ENCODE measurements at regions not wholly inside any gene's neighbourhood (a gene's known extent, or its start where the extent isn't known, plus 50 kb on each side); places are given as distances from the start of the nearest gene placed in this dataset.

DNA sequence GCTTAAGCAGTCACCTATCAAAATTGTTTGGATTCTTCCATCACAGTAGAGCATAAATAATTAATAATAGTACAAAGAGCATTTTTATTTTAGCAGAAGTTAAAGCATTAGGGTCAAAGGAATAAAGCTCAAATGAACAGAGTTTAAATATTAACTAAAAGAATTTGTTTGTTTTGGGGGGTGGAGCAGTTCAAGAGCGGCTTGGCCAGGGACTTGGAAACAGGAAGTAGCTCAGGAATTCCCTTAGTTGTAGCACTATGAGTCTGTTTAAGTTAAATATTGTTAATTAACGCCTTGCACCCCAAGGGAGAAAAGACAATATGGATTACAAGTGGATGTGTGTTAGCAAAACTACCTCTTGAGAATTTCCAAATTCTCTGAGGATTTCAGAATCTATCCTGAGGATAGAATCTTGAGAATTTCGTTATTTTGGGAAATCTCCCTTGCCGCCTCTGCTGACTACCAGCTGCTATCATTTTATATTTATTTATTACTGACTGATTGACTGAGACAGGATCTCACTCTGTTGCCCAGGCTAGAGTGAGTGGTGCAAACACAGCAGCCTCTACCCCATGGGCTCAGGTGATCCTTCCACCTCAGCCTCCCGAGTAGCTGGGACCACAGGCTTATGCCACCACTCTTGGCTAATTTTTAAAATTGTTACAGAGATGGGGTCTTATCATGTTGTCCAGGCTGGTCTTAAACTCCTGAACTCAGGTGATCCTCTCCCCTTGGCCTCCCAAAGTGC lies 96.7 kb upstream of the CHD1 start:
- TF ChIP-seq CTCF (conservative IDR thresholded peaks at IDR 0.05; ENCODE audit: low read length) (no peak), EZH2phosphoT487 (IDR thresholded peaks at IDR 0.05; ENCODE audit: borderline replicate concordance, low read depth, low read length) (no peak)
- ChIA-PET CTCF (ENCODE audit: unreplicated experiment) (no interaction called here), POLR2A (interaction anchor here (1.0 kb wide), 1 partner anchor 237 kb away, joined by 3 read pairs; no protein-coding TSS in a partner anchor)
- BruUV-seq (replicated peaks), result no TSS peak
- Histone ChIP-seq H4K20me1 (ENCODE audit: insufficient read depth, low read length) (peaks cover 10% of the 10 kb centered on the region; the same call in 1 of the 2 replicates), H3K4me3 (ENCODE audit: low read depth, low read length, poor library complexity, severe bottlenecking) (no peak overlapping the region), H3K4me1 (ENCODE audit: insufficient read depth, low read length, poor library complexity, severe bottlenecking) (peaks cover 25% of the 10 kb centered on the region), H3K27ac (ENCODE audit: low read depth, low read length, poor library complexity, severe bottlenecking) (no peak overlapping the region), H2AFZ (ENCODE audit: low read length) (no peak overlapping the region), H3K4me2 (ENCODE audit: low read length) (no peak overlapping the region), H3K36me3 (ENCODE audit: insufficient read depth, low read length) (no peaks in the 10 kb centered on the region), H3K9me3 (ENCODE audit: low read length) (no peaks in the 10 kb centered on the region), H3K9me2 (ENCODE audit: insufficient read depth, low read length) (no peaks in the 10 kb centered on the region), H3K79me2 (ENCODE audit: insufficient read depth, low read depth, low read length) (no peaks in the 10 kb centered on the region)
- intact Hi-C loops (cut with micrococcal nuclease; ENCODE audit: unreplicated experiment), result no loop called here
- no peak for DNase-seq (ENCODE audit: low spot score)

DNA sequence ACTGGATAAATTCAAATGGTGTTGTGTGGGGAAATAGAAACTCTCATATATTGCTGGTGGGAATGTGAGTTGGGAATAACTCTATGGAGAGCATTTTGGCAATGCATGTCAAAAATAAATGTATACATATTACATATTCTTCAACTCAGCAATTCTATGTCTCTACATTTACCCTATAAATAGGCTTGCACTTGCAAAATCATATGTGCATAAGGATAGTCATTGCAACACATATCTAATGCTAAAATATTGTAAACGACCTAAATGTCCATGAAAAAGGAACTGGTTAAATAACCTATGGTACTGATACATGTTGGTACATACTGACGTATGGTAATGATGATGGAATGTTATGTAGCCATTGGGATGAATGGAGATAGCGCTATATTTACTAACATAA lies 94.5 kb upstream of the CHD1 start:
- H3K4me2 ChIP-seq (ENCODE audit: low read length), result no peak overlapping the region
- DNase-seq (ENCODE audit: low spot score), result no peak
- H3K9me3 ChIP-seq (ENCODE audit: low read length), result no peaks in the 10 kb centered on the region
- H3K27ac ChIP-seq (ENCODE audit: low read depth, low read length, poor library complexity, severe bottlenecking), result no peak overlapping the region
- intact Hi-C loops (cut with micrococcal nuclease; ENCODE audit: unreplicated experiment), result no loop called here
- no peaks in the 10 kb centered on the region for H3K79me2 ChIP-seq (ENCODE audit: insufficient read depth, low read depth, low read length)
- BruUV-seq (replicated peaks), result no TSS peak
- ChIA-PET POLR2A (no interaction called here), CTCF (ENCODE audit: unreplicated experiment) (no interaction called here)
- H4K20me1 ChIP-seq (ENCODE audit: insufficient read depth, low read length), result peaks cover 9% of the 10 kb centered on the region; the same call in 1 of the 2 replicates
- H3K9me2 ChIP-seq (ENCODE audit: insufficient read depth, low read length), result no peaks in the 10 kb centered on the region
- TF ChIP-seq CTCF (conservative IDR thresholded peaks at IDR 0.05; ENCODE audit: low read length) (no peak), EZH2phosphoT487 (IDR thresholded peaks at IDR 0.05; ENCODE audit: borderline replicate concordance, low read depth, low read length) (no peak)
- H2AFZ ChIP-seq (ENCODE audit: low read length), result no peak overlapping the region
- H3K36me3 ChIP-seq (ENCODE audit: insufficient read depth, low read length), result no peaks in the 10 kb centered on the region
- peaks cover 22% of the 10 kb centered on the region for H3K4me1 ChIP-seq (ENCODE audit: insufficient read depth, low read length, poor library complexity, severe bottlenecking)
- no peak overlapping the region for H3K4me3 ChIP-seq (ENCODE audit: low read depth, low read length, poor library complexity, severe bottlenecking)

DNA sequence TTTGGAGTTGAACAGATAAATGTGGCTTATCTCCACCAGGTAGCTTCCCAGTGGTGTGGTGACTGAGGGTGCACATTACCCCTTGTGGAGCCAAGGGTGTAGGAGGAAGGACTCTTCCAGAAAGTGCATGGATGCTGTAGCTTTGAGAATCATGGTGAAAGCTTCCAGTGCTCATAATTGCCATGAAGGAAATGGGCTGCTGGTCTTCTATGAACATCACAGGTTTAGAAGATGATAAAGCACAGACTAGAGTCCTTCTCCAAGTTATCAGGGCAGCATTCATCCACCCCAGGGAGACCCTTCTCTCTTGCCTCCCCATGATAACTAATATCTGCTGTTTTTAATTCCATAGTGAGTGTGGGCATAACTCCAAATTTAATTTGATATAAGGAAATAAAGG lies 93.4 kb upstream of the CHD1 start:
- no peak overlapping the region for H3K27ac ChIP-seq (ENCODE audit: low read depth, low read length, poor library complexity, severe bottlenecking)
- POLR2A ChIA-PET, result no interaction called here
- no peaks in the 10 kb centered on the region for H3K9me3 ChIP-seq (ENCODE audit: low read length)
- peaks cover 12% of the 10 kb centered on the region for H3K4me1 ChIP-seq (ENCODE audit: insufficient read depth, low read length, poor library complexity, severe bottlenecking)
- CTCF ChIA-PET (ENCODE audit: unreplicated experiment), result no interaction called here
- no peaks in the 10 kb centered on the region for H4K20me1 ChIP-seq (ENCODE audit: insufficient read depth, low read length)
- no peak for DNase-seq (ENCODE audit: low spot score)
- H3K4me3 ChIP-seq (ENCODE audit: low read depth, low read length, poor library complexity, severe bottlenecking), result no peak overlapping the region
- TF ChIP-seq CTCF (conservative IDR thresholded peaks at IDR 0.05; ENCODE audit: low read length), result no peak
- TF ChIP-seq EZH2phosphoT487 (IDR thresholded peaks at IDR 0.05; ENCODE audit: borderline replicate concordance, low read depth, low read length), result no peak
- H3K79me2 ChIP-seq (ENCODE audit: insufficient read depth, low read depth, low read length), result no peaks in the 10 kb centered on the region
- intact Hi-C loops (cut with micrococcal nuclease; ENCODE audit: unreplicated experiment), result no loop called here
- no peaks in the 10 kb centered on the region for H3K9me2 ChIP-seq (ENCODE audit: insufficient read depth, low read length)
- H3K4me2 ChIP-seq (ENCODE audit: low read length), result no peak overlapping the region
- no peak overlapping the region for H2AFZ ChIP-seq (ENCODE audit: low read length)
- BruUV-seq (replicated peaks), result no TSS peak
- no peaks in the 10 kb centered on the region for H3K36me3 ChIP-seq (ENCODE audit: insufficient read depth, low read length)
